ENCODE measurements at regions not wholly inside any gene's neighbourhood (a gene's known extent, or its start where the extent isn't known, plus 50 kb on each side); places are given as distances from the start of the nearest gene placed in this dataset.
A peak's percentile ranks its signal among the peaks of the same experiment; 100 is the strongest.
"Not testable (repeated sequence)": the region's sequence is repeated elsewhere in the genome, so short reads cannot be mapped to it uniquely, and the experiment has no call there.

- Mint-ChIP-seq H3K4me3 (no peak overlapping the region), H3K9me3 (no peaks in the 10 kb centered on the region), H3K27ac (no peak overlapping the region), H3K4me1 (no peaks in the 10 kb centered on the region), H3K27me3 (peaks cover 13% of the 10 kb centered on the region)
- ATAC-seq (no peak), DNase-seq (no peak)
Measured at GRCh38 chr15:79492065-79492464, 59.9 kb downstream of the MINAR1 start.

GRCh38 chr15:79494384-79494909 is 62.3 kb downstream of the MINAR1 start:
- Mint-ChIP-seq H3K9me3 (no peaks in the 10 kb centered on the region), H3K27me3 (peaks cover 13% of the 10 kb centered on the region), H3K4me1 (no peaks in the 10 kb centered on the region), H3K4me3 (no peak overlapping the region), H3K27ac (peak overlapping the region in 1 of 2 donors; percentile 20)
- no peak for DNase-seq
- no peak for ATAC-seq

DNA sequence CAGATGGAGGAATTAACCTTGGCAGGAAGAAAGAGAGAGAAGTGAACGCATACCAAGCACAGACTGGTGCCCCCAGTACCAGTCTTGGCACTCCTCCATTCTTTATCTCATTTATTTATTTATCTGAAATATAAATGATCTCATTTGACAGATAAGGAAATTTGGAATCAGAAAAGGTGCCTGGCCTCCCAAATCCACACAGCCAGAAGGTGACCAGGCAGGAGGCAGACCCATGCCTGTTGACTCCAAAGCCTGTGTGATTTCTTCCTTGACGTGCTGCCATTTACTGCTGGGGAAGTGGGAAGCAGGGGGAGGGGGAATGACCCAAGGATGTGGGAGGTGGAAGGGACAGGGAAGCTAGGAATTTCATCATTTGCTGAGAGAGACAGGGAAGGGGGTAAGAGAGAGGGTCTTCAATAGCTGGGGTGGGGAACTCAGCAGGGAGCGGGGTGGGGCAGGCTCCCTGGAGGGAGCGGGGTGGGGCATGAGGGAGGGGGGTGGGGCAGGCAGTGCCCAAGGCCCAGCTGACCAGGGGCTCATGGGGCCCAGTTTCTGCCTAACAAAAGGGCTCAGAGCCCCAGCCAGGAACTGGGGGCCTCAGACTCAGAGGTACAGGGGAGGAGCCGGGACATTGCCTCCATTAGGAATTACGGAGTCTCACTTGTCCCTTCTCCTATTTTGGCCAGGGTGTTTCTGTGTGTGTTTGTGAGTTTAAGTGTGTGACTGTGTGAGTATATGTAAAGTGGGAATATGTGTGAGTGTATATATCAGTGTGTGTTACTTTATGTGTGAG is 63.0 kb downstream of the MINAR1 start:
- ATAC-seq (no peak), DNase-seq (no peak)
- Mint-ChIP-seq H3K4me1 (no peaks in the 10 kb centered on the region), H3K27ac (peak overlapping the region in 1 of 2 donors; percentile 4), H3K9me3 (no peaks in the 10 kb centered on the region), H3K27me3 (peaks cover 13% of the 10 kb centered on the region), H3K4me3 (no peak overlapping the region)

GRCh38 chr15:79495775-79496174 is 63.6 kb downstream of the MINAR1 start:
- peaks cover 13% of the 10 kb centered on the region for H3K27me3 Mint-ChIP-seq
- no peak overlapping the region for H3K27ac Mint-ChIP-seq
- ATAC-seq (no peak), DNase-seq (no peak)
- no peak overlapping the region for H3K4me3 Mint-ChIP-seq
- no peaks in the 10 kb centered on the region for H3K9me3 Mint-ChIP-seq
- no peaks in the 10 kb centered on the region for H3K4me1 Mint-ChIP-seq

GRCh38 chr15:79496838-79497237 is 64.7 kb downstream of the MINAR1 start:
- DNase-seq: no peak
- no peaks in the 10 kb centered on the region for H3K9me3 Mint-ChIP-seq
- H3K4me3 Mint-ChIP-seq: no peak overlapping the region
- no peak for ATAC-seq
- peaks cover 13% of the 10 kb centered on the region for H3K27me3 Mint-ChIP-seq
- H3K4me1 Mint-ChIP-seq: no peaks in the 10 kb centered on the region
- no peak overlapping the region for H3K27ac Mint-ChIP-seq

DNA sequence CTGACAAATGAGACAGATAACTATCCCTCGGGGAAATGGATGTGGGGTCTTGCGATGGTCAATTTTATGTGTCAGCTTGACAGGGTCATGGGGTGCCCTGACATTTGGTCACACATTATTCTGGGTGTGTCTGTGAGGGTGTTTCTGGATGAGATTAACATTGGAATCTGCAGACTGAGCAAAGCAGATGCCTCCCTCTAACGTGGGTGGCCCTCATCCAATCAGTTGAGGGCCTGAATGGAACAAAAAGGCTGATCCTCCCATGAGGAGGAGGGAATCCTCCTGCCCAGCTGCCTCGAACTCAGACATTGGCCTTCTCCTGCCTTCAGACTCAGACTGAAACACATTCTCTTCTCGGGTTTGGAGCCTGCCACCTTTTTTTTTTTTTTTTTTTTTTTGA is 69.0 kb downstream of the MINAR1 start:
- H3K9me3 Mint-ChIP-seq: no peaks in the 10 kb centered on the region

GRCh38 chr15:79505956-79506355 is 73.8 kb downstream of the MINAR1 start:
- H3K27ac Mint-ChIP-seq: no peak overlapping the region
- H3K27me3 Mint-ChIP-seq: no peaks in the 10 kb centered on the region
- H3K4me1 Mint-ChIP-seq: no peaks in the 10 kb centered on the region
- DNase-seq (no peak), ATAC-seq (no peak)
- H3K4me3 Mint-ChIP-seq: no peak overlapping the region
- no peaks in the 10 kb centered on the region for H3K9me3 Mint-ChIP-seq

More for the DNA sequence above, 69.0 kb downstream of the MINAR1 start:
- no peak overlapping the region for H3K27ac Mint-ChIP-seq
- no peak for DNase-seq
- H3K4me3 Mint-ChIP-seq: no peak overlapping the region
- no peaks in the 10 kb centered on the region for H3K27me3 Mint-ChIP-seq
- no peak for ATAC-seq
- H3K4me1 Mint-ChIP-seq: no peaks in the 10 kb centered on the region

DNA sequence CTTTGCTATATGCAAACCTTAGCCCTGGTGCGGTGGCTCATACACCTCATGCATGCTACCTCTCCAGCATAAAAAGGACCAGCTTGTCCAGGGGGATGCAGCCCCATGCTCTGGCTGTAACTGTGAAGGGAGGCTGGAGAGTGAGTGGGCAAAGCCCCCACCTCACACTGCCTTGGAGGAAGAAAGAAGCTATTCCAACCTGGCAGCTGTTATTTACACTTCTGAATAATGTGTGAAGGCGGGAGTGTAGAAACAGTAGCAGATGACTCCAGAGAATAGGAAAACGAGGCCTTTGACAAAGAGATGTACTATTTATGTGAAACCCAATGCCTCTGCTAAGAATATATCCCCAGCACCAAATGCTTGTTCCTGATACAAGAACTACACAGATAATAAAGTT is 80.7 kb downstream of the MINAR1 start:
- H3K4me1 Mint-ChIP-seq, H3K9me3 Mint-ChIP-seq, ATAC-seq, DNase-seq, H3K4me3 Mint-ChIP-seq, H3K27me3 Mint-ChIP-seq, H3K27ac Mint-ChIP-seq: not testable (repeated sequence)

DNA sequence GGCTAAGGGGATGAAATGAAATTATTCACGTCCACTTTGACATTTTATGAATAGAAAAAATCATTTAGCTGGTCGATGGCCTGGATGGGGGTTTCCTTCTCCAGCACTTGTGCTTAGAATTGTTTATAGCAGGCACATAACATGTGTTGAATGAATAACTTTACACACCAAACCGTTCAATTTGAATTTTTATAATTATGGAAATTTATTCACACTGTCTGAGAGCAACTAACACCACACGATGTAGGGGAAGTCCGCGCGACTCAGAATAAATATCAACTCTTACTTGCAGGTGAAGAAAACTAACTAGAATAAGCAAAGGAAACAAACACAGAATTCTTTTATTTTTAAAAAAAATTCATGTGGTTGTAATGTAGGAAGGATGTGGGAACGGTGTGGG is 81.3 kb downstream of the MINAR1 start:
- H3K27me3 Mint-ChIP-seq: no peaks in the 10 kb centered on the region
- no peak for DNase-seq
- no peak overlapping the region for H3K27ac Mint-ChIP-seq
- H3K9me3 Mint-ChIP-seq: no peaks in the 10 kb centered on the region
- H3K4me1 Mint-ChIP-seq: no peaks in the 10 kb centered on the region
- no peak overlapping the region for H3K4me3 Mint-ChIP-seq
- no peak for ATAC-seq

- Mint-ChIP-seq H3K4me3 (no peak overlapping the region), H3K4me1 (no peaks in the 10 kb centered on the region), H3K9me3 (no peaks in the 10 kb centered on the region), H3K27me3 (no peaks in the 10 kb centered on the region), H3K27ac (no peak overlapping the region)
- no peak for DNase-seq
- ATAC-seq: no peak
Measured at GRCh38 chr15:79513940-79514339, 81.8 kb downstream of the MINAR1 start.

GRCh38 chr15:79515300-79516027 is 83.3 kb downstream of the MINAR1 start:
- ATAC-seq (no peak), DNase-seq (no peak)
- H3K27me3 Mint-ChIP-seq: no peaks in the 10 kb centered on the region
- no peak overlapping the region for H3K4me3 Mint-ChIP-seq
- H3K27ac Mint-ChIP-seq: no peak overlapping the region
- no peaks in the 10 kb centered on the region for H3K9me3 Mint-ChIP-seq
- H3K4me1 Mint-ChIP-seq: no peaks in the 10 kb centered on the region

DNA sequence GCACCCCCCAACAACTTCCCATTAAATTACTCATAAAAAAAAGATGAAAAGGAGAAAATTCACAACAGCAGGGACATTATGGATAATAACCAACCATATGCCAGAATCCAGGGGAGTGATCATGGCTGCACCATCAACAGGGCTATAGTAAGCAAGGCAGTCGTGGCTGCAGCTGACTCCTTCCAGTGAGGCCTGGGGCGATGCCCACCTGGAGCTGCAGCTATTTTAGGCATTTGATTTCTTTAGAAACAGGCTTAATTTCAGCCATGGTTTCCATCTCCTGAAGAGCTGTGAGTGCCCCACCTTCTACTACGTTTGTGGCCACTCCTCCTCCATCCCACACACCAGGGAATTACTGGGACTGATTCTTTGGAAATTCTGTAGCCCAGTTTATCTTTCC is 84.0 kb downstream of the MINAR1 start:
- H3K9me3 Mint-ChIP-seq: no peaks in the 10 kb centered on the region
- H3K4me1 Mint-ChIP-seq: no peaks in the 10 kb centered on the region
- no peak overlapping the region for H3K4me3 Mint-ChIP-seq
- ATAC-seq (no peak), DNase-seq (no peak)
- no peak overlapping the region for H3K27ac Mint-ChIP-seq
- no peaks in the 10 kb centered on the region for H3K27me3 Mint-ChIP-seq

- ATAC-seq (no peak), DNase-seq (no peak)
- no peaks in the 10 kb centered on the region for H3K27me3 Mint-ChIP-seq
- no peaks in the 10 kb centered on the region for H3K4me1 Mint-ChIP-seq
- no peaks in the 10 kb centered on the region for H3K9me3 Mint-ChIP-seq
- no peak overlapping the region for H3K4me3 Mint-ChIP-seq
- H3K27ac Mint-ChIP-seq: no peak overlapping the region
Measured at GRCh38 chr15:79516646-79517045, 84.5 kb downstream of the MINAR1 start.

- no peaks in the 10 kb centered on the region for H3K9me3 Mint-ChIP-seq
- no peaks in the 10 kb centered on the region for H3K4me1 Mint-ChIP-seq
- no peak overlapping the region for H3K27ac Mint-ChIP-seq
- ATAC-seq: no peak
- no peak overlapping the region for H3K4me3 Mint-ChIP-seq
- no peaks in the 10 kb centered on the region for H3K27me3 Mint-ChIP-seq
- no peak for DNase-seq
Measured at GRCh38 chr15:79519628-79520027, 87.5 kb downstream of the MINAR1 start.

GRCh38 chr15:79520654-79521053 is 88.5 kb downstream of the MINAR1 start:
- Mint-ChIP-seq H3K9me3 (no peaks in the 10 kb centered on the region), H3K27ac (no peak overlapping the region), H3K4me1 (no peaks in the 10 kb centered on the region), H3K27me3 (no peaks in the 10 kb centered on the region), H3K4me3 (no peak overlapping the region)
- DNase-seq: no peak
- no peak for ATAC-seq

DNA sequence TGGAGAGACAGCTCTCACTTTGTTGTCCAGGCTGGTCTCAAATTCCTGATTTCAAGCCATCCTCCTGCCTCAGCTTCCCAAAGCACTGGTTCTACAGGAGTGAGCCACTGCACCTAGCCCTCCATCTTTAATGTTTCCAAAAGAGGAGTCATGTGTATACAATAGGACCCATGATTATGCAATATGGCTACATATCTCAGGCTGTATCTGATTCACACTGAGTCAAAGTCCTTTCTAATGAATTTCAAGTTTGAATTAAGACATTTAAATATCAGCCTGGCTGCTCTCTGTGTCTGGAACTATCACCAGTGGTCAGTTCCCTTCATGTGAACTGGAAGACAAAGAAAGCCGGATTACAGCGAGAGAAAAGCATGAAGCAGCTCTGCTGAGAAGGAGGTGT is 90.5 kb downstream of the MINAR1 start:
- Mint-ChIP-seq H3K9me3 (no peaks in the 10 kb centered on the region), H3K27me3 (no peaks in the 10 kb centered on the region), H3K27ac (no peak overlapping the region), H3K4me3 (no peak overlapping the region), H3K4me1 (no peaks in the 10 kb centered on the region)
- ATAC-seq (no peak), DNase-seq (no peak)
